AG04450 (cell line): ENCODE measurements at regions not wholly inside any gene's neighbourhood (a gene's known extent, or its start where the extent isn't known, plus 50 kb on each side); places are given as distances from the start of the nearest gene placed in this dataset.

Experiments used
- CTCF ChIA-PET: fragments of 300-600, 350-600 bp; formaldehyde crosslinking; extraction: SDS; loops from one replicate; lab custom pipeline; 2022; ENCODE audit warnings: antibody characterized with exemption, inconsistent platforms; lab: Charles Lee
- POLR2A ChIA-PET: fragments of 350-600 bp; formaldehyde crosslinking; extraction: SDS; loops from one replicate; lab custom pipeline; 2021; ENCODE audit warnings: antibody characterized with exemption, inconsistent platforms; lab: Yijun Ruan, JAX
- DNase-seq: peaks from one replicate; pipeline ENCODE4 v3.0.0-alpha.2; 2011; ENCODE audit warnings: low read depth, low spot score
- H3K27ac ChIP-seq: one replicate; pipeline ENCODE4 v1.5.1; 2012; ENCODE audit warnings: low read depth, low read length, control low read depth
- H3K27me3 ChIP-seq: one replicate; pipeline ENCODE4 v1.6.0; 2012; ENCODE audit warnings: low read length; ENCODE audit not compliant: control insufficient read depth, insufficient read depth
- H3K4me3 ChIP-seq: 2 replicates; pipeline ENCODE4 v1.5.1; 2011; ENCODE audit warnings: mild to moderate bottlenecking, low read depth, low read length, control low read depth
- H3K9me3 ChIP-seq: 2 replicates; pipeline ENCODE4 v1.5.1; 2012; ENCODE audit warnings: low read length; ENCODE audit not compliant: control insufficient read depth, insufficient read depth
- TF ChIP-seq, protein P1 (sequence below): IDR thresholded peaks from 2 replicates; pipeline ENCODE4 v1.5.1; 2011; ENCODE audit warnings: low read depth, low read length, control low read depth, inconsistent platforms

GRCh38 chr20:12659942-12660341 lies 348.8 kb upstream of the SPTLC3 start:
- Histone ChIP-seq H3K27me3 (no peaks in the 10 kb centered on the region), H3K4me3 (no peak overlapping the region), H3K9me3 (peaks cover 2% of the 10 kb centered on the region; the same call in 1 of the 2 replicates), H3K27ac (no peak overlapping the region)
- TF ChIP-seq, protein P1, sequence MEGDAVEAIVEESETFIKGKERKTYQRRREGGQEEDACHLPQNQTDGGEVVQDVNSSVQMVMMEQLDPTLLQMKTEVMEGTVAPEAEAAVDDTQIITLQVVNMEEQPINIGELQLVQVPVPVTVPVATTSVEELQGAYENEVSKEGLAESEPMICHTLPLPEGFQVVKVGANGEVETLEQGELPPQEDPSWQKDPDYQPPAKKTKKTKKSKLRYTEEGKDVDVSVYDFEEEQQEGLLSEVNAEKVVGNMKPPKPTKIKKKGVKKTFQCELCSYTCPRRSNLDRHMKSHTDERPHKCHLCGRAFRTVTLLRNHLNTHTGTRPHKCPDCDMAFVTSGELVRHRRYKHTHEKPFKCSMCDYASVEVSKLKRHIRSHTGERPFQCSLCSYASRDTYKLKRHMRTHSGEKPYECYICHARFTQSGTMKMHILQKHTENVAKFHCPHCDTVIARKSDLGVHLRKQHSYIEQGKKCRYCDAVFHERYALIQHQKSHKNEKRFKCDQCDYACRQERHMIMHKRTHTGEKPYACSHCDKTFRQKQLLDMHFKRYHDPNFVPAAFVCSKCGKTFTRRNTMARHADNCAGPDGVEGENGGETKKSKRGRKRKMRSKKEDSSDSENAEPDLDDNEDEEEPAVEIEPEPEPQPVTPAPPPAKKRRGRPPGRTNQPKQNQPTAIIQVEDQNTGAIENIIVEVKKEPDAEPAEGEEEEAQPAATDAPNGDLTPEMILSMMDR, result no peak
- no peak for DNase-seq
- ChIA-PET CTCF (no interaction called here), POLR2A (no interaction called here)

- no peaks in the 10 kb centered on the region for H3K27me3 ChIP-seq
- ChIA-PET POLR2A (no interaction called here), CTCF (no interaction called here)
- H3K9me3 ChIP-seq, result peaks cover 2% of the 10 kb centered on the region; the same call in 1 of the 2 replicates
- DNase-seq, result no peak
- no peak overlapping the region for H3K27ac ChIP-seq
- TF ChIP-seq, protein P1, result no peak
- no peak overlapping the region for H3K4me3 ChIP-seq
Observed at GRCh38 chr20:12660918-12661317, 347.9 kb upstream of the SPTLC3 start.

GRCh38 chr20:12670301-12670700 lies 338.5 kb upstream of the SPTLC3 start:
- Histone ChIP-seq H3K9me3 (no peaks in the 10 kb centered on the region; the same call in 1 of the 2 replicates), H3K4me3 (no peak overlapping the region), H3K27me3 (no peaks in the 10 kb centered on the region), H3K27ac (no peak overlapping the region)
- TF ChIP-seq, protein P1, result no peak
- no peak for DNase-seq
- ChIA-PET POLR2A (no interaction called here), CTCF (no interaction called here)

GRCh38 chr20:12673352-12673751 lies 335.4 kb upstream of the SPTLC3 start:
- H3K27ac ChIP-seq, result no peak overlapping the region
- POLR2A ChIA-PET, result no interaction called here
- no peaks in the 10 kb centered on the region for H3K27me3 ChIP-seq
- CTCF ChIA-PET, result no interaction called here
- no peaks in the 10 kb centered on the region; the same call in 1 of the 2 replicates for H3K9me3 ChIP-seq
- no peak for DNase-seq
- no peak overlapping the region for H3K4me3 ChIP-seq
- TF ChIP-seq, protein P1, result no peak

- POLR2A ChIA-PET, result no interaction called here
- DNase-seq, result no peak
- CTCF ChIA-PET, result no interaction called here
- Histone ChIP-seq H3K4me3 (no peak overlapping the region), H3K9me3 (peaks cover 4% of the 10 kb centered on the region), H3K27me3 (no peaks in the 10 kb centered on the region), H3K27ac (no peak overlapping the region)
- TF ChIP-seq, protein P1, result no peak
Observed at GRCh38 chr20:12677925-12678324, 330.8 kb upstream of the SPTLC3 start.
